Skeletal muscle satellite cell (primary cell): ENCODE measurements at regions not wholly inside any gene's neighbourhood (a gene's known extent, or its start where the extent isn't known, plus 50 kb on each side); places are given as distances from the start of the nearest gene placed in this dataset.
A peak's percentile ranks its signal among the peaks of the same experiment; 100 is the strongest.

ENCODE experiments used
- H3K27me3 ChIP-seq: 2 replicates; pipeline ENCODE4 v1.7.0; 2013; ENCODE audit warnings: low read length; ENCODE audit not compliant: control insufficient read depth, insufficient read depth
- H3K36me3 ChIP-seq: 2 replicates; pipeline ENCODE4 v1.7.0; 2013; ENCODE audit warnings: mild to moderate bottlenecking, control low read depth, low read length; ENCODE audit not compliant: insufficient read depth
- H3K4me1 ChIP-seq: 2 replicates; pipeline ENCODE4 v1.7.0; 2013; ENCODE audit warnings: low read length; ENCODE audit not compliant: control insufficient read depth, insufficient read depth
- H3K4me2 ChIP-seq: 2 replicates; pipeline ENCODE4 v1.7.0; 2013; ENCODE audit warnings: mild to moderate bottlenecking, low read length
- H3K4me3 ChIP-seq: 2 replicates; pipeline ENCODE4 v1.7.0; 2013; ENCODE audit warnings: low read length
- H3K9ac ChIP-seq: 2 replicates; pipeline ENCODE4 v1.7.0; 2013; ENCODE audit warnings: mild to moderate bottlenecking, low read depth, low read length, moderate library complexity
- H3K9me3 ChIP-seq: replicated peaks from 2 replicates; pipeline ENCODE4 v1.7.0; 2013; ENCODE audit warnings: mild to moderate bottlenecking, control low read depth, low read length

DNA sequence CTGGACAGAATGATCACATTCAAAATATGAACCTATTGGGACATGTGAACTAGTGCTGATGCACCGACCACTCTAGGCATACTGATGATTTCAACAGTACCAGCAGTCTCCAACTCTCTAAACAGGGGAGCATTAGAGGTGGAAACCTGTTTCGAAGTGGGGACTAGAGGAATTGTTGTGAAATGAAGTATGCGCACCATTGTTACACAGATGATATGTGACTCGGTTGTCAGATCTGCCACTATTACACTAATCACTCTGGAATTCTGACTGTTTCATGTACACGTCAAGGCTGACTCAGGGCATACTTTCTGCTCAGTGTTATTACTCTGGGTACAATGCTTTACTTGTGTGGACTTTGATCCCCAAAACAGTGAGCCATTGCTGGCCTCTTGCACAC is 198.2 kb upstream of the UBE2E2 start:
- H3K9me3 ChIP-seq = no peaks in the 10 kb centered on the region
- no peak overlapping the region for H3K9ac ChIP-seq
- no peaks in the 10 kb centered on the region for H3K36me3 ChIP-seq
- peaks cover 24% of the 10 kb centered on the region for H3K4me1 ChIP-seq
- H3K4me3 ChIP-seq = no peak overlapping the region
- H3K4me2 ChIP-seq = peak overlapping the region; percentile 26
- H3K27me3 ChIP-seq = no peaks in the 10 kb centered on the region

DNA sequence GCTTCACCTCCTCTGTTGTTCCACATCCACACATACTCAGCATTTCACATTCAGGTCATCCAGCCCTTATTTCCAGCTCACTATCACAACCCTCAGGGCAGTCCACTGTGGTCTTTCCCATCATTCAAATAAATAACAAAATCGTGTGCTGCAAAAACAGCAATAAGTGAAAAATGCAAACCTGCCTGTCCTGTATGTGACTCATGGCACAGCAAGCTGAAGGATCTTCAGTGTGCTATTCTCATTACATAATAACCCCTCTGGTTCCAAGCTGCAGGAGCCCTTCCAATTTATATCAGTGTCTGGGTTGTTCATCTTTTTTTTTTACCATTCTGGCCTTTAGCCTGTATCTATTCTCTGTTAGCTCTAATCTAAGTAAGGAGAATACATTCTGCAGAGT is 185.3 kb upstream of the UBE2E2 start:
- H3K9me3 ChIP-seq = no peaks in the 10 kb centered on the region
- peaks cover 2% of the 10 kb centered on the region for H3K27me3 ChIP-seq
- H3K4me1 ChIP-seq = peaks cover 12% of the 10 kb centered on the region
- no peak overlapping the region for H3K4me3 ChIP-seq
- no peak overlapping the region for H3K9ac ChIP-seq
- no peak overlapping the region for H3K4me2 ChIP-seq
- H3K36me3 ChIP-seq = no peaks in the 10 kb centered on the region

DNA sequence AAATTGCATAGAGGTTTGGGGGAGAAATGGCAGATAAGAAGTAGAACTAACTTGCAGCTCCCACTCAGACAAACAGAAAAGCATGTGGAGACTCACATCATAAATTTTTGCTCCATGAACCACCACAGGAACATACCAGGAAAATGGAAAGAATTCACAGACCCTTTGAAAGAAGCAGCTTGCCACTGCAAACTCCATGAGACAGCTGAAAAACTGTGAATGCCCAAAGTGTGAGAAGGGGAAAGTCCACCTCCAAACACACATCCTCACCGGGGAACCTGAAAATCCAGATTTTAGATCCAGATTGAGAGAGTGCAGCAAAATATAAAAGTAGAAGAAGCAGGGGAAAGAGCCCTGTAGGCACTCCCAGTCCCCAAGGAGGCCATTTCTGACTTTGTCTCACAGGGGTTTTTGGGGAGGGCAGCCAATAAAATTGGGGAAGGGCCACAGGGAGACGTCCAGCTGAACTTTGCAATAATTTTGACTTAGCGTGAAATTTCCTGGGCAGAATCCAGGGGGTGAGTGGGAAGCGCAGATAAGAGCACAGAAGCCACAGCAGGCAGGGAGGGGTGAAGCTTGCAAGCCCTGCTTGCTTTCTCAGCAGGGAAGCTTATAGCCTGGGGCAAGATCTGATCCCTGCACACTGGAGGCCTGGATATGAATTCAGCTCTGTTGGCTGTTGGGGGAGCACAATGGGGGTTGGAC is 183.4 kb upstream of the UBE2E2 start:
- Histone ChIP-seq H3K4me1 (peaks cover 12% of the 10 kb centered on the region), H3K9me3 (no peaks in the 10 kb centered on the region), H3K4me3 (no peak overlapping the region), H3K27me3 (peaks cover 2% of the 10 kb centered on the region), H3K36me3 (no peaks in the 10 kb centered on the region), H3K4me2 (no peak overlapping the region), H3K9ac (no peak overlapping the region)

DNA sequence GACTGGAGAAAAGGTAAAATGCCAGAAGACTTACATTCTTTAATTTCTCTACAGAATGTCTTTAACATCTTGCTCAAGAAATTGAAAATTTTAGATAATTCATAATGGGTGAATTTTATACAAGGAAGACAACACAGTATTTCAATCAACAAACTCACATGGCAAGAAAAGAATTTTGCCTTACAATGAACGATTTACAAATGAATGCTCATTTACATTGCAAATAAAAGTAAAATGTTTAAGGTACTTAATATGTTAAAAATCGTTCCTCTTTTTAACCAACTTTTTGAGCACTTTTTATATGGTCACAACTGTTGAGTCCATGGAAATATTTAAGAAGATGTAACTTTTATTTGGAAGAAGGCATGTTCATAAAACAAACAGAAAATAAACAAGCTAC is 174.8 kb upstream of the UBE2E2 start:
- no peaks in the 10 kb centered on the region for H3K4me1 ChIP-seq
- H3K9me3 ChIP-seq = no peaks in the 10 kb centered on the region
- H3K27me3 ChIP-seq = peaks cover 15% of the 10 kb centered on the region
- no peak overlapping the region for H3K4me2 ChIP-seq
- no peak overlapping the region for H3K9ac ChIP-seq
- H3K36me3 ChIP-seq = no peaks in the 10 kb centered on the region
- H3K4me3 ChIP-seq = no peak overlapping the region

DNA sequence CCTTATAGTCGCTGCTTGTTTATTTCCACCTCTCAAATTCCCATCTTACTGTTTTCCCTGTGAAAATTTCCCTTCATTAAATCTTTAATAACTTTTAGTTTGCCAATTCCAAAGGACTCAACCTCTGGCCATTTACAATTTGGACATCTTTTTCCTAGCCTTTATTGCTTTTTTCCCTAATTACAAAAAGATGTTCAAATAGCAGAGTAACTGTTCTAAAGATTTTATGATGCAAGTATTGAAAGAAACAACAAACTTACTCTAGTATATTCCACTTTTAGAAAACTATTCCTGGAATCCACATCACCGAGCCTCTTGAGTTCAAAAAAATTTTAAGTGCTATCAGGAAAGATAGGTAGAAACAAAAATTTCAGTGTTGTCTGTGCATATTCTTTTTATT is 174.1 kb upstream of the UBE2E2 start:
- H3K4me1 ChIP-seq = no peaks in the 10 kb centered on the region
- H3K27me3 ChIP-seq = peaks cover 15% of the 10 kb centered on the region
- H3K4me3 ChIP-seq = no peak overlapping the region
- H3K9me3 ChIP-seq = no peaks in the 10 kb centered on the region
- H3K4me2 ChIP-seq = no peak overlapping the region
- no peak overlapping the region for H3K9ac ChIP-seq
- H3K36me3 ChIP-seq = no peaks in the 10 kb centered on the region

DNA sequence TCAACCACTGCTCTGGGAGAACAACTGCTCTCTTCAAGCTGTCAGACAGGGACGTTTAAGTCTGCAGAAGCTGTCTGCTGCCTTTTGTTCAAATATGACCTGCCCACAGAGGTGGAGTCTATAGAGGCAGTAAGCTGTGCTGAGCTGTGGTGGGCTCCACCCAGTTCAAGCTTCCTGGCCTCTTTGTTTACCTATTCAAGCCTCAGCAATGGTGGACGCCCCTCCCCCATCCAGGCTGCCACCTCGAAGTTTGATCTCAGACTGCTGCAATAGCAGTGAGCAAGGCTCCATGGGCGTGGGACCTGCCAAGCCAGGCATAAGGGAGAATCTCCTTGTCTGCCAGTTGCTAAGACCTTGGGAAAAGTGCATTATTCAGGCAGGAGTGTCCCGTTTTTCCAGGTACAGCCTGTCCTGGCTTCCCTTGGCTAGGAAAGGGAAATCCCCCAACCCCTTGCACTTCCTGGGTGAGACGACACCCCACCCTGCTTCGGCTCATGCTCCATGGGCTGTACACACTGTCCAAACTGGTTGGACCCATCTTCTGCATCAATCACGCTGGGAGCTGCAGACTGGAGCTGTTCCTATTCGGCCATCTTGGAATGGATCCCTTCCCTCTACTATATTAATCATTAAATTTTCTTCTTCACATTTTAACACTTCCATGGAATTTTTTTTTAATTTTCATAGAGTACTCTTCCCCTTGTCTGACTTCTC is 167.0 kb upstream of the UBE2E2 start:
- H3K4me2 ChIP-seq = no peak overlapping the region
- H3K4me1 ChIP-seq = no peaks in the 10 kb centered on the region
- H3K9me3 ChIP-seq = no peaks in the 10 kb centered on the region
- no peaks in the 10 kb centered on the region for H3K36me3 ChIP-seq
- H3K9ac ChIP-seq = no peak overlapping the region
- peaks cover 4% of the 10 kb centered on the region for H3K27me3 ChIP-seq
- H3K4me3 ChIP-seq = no peak overlapping the region

DNA sequence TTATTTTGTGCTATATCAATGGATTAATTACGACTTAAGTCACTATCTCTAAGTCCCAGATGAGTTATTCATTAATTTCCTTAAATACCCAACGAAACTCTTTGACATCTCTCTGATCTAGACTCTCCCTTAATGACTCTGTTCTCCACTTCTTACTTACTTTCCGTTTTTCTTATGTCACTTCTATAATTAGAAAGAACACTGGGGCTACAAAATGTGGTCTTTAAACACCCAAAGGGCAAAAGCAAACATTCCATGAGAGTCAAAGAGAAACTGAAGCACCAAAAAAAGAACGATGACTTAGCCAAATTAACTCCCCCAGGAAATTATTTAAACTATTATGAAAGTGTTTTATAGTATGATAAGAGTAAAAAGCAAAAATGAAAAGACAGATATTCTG is 166.4 kb upstream of the UBE2E2 start:
- H3K4me1 ChIP-seq = no peaks in the 10 kb centered on the region
- no peak overlapping the region for H3K4me3 ChIP-seq

DNA sequence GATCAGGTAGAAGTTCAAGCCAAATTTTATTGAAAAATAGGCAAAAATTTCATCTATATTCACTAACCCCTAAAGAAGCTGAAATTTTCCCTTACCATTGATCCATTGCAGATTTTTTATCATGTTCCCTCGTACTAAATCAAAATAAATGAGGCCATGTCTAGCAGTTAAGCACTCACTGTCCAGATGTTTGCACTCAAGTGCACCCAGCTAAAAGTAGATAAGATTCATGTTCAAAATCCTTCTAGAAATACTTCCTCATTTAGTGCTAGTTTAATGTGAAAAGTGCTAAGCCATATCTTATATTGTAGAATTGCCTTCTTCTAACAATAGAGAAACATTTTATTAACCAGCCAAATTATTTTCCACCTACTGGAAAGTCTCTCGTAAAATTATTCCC is 164.7 kb upstream of the UBE2E2 start:
- peaks cover 5% of the 10 kb centered on the region for H3K4me1 ChIP-seq
- H3K4me2 ChIP-seq = no peak overlapping the region
- H3K9me3 ChIP-seq = no peaks in the 10 kb centered on the region
- H3K9ac ChIP-seq = no peak overlapping the region
- H3K36me3 ChIP-seq = no peaks in the 10 kb centered on the region
- H3K27me3 ChIP-seq = peaks cover 4% of the 10 kb centered on the region
- H3K4me3 ChIP-seq = no peak overlapping the region

More for the DNA sequence above, 166.4 kb upstream of the UBE2E2 start:
- Histone ChIP-seq H3K36me3 (no peaks in the 10 kb centered on the region), H3K9ac (no peak overlapping the region), H3K27me3 (peaks cover 4% of the 10 kb centered on the region), H3K4me2 (no peak overlapping the region), H3K9me3 (no peaks in the 10 kb centered on the region)

DNA sequence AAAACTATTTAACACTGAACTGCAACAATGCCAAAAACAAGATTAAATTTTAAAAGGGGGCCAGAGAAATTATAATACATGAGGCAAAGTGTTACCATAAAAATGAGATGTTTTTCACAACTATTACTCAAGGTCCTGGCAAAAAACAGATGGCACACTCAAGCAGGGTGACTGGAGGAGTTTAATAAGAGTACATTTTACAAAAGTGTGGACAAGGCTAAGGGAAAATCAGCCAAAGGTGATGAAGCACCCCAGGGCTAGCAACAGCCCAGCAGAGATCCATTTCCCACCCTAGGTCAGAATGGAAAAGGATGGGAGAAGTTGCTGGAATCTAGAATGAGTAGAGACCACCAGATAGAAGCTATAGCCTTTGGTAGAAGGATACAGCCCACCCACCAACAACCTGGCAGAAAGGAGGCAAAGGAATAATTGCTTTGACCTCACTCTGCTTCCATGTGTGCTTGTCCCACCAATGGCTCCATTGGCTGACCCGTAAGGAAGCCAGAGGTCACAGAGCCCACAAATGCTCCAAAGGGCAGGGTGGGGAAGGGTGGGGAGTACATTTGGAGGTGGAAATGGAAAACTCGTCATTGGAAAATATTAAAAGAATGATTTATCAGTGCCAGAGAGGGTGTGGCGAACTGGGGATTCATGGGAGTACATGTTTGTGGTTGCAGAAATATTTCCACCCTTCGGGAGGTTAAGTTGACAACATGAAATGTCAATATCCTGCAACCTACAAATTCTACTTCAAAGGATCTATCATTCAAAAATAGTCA is 161.0 kb upstream of the UBE2E2 start:
- peaks cover 5% of the 10 kb centered on the region for H3K4me1 ChIP-seq
- no peak overlapping the region for H3K4me3 ChIP-seq
- H3K9ac ChIP-seq = no peak overlapping the region
- no peaks in the 10 kb centered on the region for H3K36me3 ChIP-seq
- peaks cover 4% of the 10 kb centered on the region for H3K27me3 ChIP-seq
- H3K9me3 ChIP-seq = peaks cover 4% of the 10 kb centered on the region
- H3K4me2 ChIP-seq = no peak overlapping the region

DNA sequence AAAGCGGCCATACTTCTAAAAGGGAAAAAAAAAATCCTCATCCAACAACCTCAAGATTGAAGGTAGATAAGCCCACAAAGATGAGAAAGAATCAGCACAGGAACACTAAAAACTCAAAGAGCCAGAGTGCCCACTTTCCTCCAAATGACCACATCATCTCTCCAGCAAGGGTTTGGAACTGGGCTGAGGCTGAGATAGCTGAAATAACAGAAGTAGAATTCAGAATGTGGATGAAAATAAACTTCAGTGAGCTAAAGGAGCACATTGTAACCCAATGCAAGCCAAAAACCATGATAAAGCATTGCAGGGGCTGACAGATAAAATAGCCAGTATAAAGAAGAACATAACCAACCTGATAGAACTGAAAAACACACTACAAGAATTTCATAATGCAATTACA is 158.7 kb upstream of the UBE2E2 start:
- Histone ChIP-seq H3K36me3 (no peaks in the 10 kb centered on the region), H3K9me3 (peaks cover 9% of the 10 kb centered on the region), H3K27me3 (no peaks in the 10 kb centered on the region), H3K4me1 (peaks cover 5% of the 10 kb centered on the region), H3K9ac (no peak overlapping the region), H3K4me2 (no peak overlapping the region), H3K4me3 (no peak overlapping the region)

DNA sequence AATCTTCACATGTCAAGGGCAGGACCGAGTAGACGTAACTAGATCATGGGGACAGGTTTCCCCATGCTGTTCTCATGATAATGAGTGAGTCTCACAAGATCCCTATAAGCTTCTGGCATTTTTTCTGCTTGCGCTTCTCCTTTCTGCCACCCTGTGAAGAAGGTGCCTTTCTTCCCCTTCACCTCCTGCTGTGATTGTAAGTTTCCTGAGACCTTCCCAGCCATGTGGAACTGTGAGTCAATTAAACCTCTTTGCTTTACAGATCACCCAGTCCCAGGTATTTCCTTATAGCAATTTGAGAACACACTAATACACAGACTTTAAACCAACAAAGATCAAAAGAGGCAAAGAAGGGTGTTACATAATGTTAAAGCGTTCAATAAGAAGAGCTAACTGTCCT is 156.6 kb upstream of the UBE2E2 start:
- H3K9me3 ChIP-seq = peaks cover 9% of the 10 kb centered on the region
- H3K4me1 ChIP-seq = peaks cover 5% of the 10 kb centered on the region
- no peak overlapping the region for H3K4me2 ChIP-seq
- no peak overlapping the region for H3K4me3 ChIP-seq
- H3K9ac ChIP-seq = no peak overlapping the region
- H3K36me3 ChIP-seq = no peaks in the 10 kb centered on the region
- no peaks in the 10 kb centered on the region for H3K27me3 ChIP-seq
